Prostate gland (tissue), 2 donors: ENCODE measurements at regions not wholly inside any gene's neighbourhood (a gene's known extent, or its start where the extent isn't known, plus 50 kb on each side); places are given as distances from the start of the nearest gene placed in this dataset.

ENCODE experiments used
- POLR2AphosphoS5 ChIP-seq: sonication (generic); formaldehyde crosslinking; IDR thresholded peaks from one replicate; pipeline ENCODE4 v1.6.1; 2017; ENCODE audit warnings: antibody characterized with exemption
- TF ChIP-seq, protein P1 (sequence below), 4 experiments: fragments of 200-600 bp in 2 of 4; fragments of 450-650 bp in 2 of 4; sonication (generic) in 2 of 4; IDR thresholded peaks; 1 replicate in 3 of 4; 2 replicates in 1 of 4; pipeline ENCODE4 v1.5.1; 2016 to 2019; ENCODE audit warnings: antibody characterized with exemption in 4 of 4, mild to moderate bottlenecking in 2 of 4, moderate library complexity in 2 of 4

GRCh38 chr14:22433069-22433468, 156.0 kb downstream of the DAD1 start:
- TF ChIP-seq, protein P1, sequence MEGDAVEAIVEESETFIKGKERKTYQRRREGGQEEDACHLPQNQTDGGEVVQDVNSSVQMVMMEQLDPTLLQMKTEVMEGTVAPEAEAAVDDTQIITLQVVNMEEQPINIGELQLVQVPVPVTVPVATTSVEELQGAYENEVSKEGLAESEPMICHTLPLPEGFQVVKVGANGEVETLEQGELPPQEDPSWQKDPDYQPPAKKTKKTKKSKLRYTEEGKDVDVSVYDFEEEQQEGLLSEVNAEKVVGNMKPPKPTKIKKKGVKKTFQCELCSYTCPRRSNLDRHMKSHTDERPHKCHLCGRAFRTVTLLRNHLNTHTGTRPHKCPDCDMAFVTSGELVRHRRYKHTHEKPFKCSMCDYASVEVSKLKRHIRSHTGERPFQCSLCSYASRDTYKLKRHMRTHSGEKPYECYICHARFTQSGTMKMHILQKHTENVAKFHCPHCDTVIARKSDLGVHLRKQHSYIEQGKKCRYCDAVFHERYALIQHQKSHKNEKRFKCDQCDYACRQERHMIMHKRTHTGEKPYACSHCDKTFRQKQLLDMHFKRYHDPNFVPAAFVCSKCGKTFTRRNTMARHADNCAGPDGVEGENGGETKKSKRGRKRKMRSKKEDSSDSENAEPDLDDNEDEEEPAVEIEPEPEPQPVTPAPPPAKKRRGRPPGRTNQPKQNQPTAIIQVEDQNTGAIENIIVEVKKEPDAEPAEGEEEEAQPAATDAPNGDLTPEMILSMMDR (IDR thresholded peaks at IDR 0.05) = no peak
- TF ChIP-seq POLR2AphosphoS5 = no peak
